ENCODE measurements at regions not wholly inside any gene's neighbourhood (a gene's known extent, or its start where the extent isn't known, plus 50 kb on each side); places are given as distances from the start of the nearest gene placed in this dataset.

DNA sequence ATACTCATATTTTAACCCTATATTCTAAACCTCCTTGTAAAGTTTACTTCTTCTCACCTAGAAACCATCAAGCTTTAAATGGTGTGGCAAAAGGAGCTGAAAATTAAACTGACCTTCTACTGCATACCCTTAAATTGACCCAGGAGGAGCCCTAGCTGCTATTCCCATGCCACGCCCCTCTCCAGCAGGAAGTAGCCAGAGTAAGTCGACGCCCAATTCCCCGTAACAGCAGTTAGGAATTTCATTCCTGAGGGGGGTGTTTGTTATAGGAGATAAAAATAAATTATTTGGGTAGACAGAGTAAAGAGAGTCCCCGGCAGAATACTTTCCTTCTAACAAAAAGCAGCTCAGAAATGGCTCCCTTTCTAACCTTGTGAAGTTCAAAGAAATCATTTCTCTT is 111.8 kb upstream of the FAM174A start:
- TF ChIP-seq, protein P1, sequence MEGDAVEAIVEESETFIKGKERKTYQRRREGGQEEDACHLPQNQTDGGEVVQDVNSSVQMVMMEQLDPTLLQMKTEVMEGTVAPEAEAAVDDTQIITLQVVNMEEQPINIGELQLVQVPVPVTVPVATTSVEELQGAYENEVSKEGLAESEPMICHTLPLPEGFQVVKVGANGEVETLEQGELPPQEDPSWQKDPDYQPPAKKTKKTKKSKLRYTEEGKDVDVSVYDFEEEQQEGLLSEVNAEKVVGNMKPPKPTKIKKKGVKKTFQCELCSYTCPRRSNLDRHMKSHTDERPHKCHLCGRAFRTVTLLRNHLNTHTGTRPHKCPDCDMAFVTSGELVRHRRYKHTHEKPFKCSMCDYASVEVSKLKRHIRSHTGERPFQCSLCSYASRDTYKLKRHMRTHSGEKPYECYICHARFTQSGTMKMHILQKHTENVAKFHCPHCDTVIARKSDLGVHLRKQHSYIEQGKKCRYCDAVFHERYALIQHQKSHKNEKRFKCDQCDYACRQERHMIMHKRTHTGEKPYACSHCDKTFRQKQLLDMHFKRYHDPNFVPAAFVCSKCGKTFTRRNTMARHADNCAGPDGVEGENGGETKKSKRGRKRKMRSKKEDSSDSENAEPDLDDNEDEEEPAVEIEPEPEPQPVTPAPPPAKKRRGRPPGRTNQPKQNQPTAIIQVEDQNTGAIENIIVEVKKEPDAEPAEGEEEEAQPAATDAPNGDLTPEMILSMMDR (IDR thresholded peaks at IDR 0.05), result no peak

DNA sequence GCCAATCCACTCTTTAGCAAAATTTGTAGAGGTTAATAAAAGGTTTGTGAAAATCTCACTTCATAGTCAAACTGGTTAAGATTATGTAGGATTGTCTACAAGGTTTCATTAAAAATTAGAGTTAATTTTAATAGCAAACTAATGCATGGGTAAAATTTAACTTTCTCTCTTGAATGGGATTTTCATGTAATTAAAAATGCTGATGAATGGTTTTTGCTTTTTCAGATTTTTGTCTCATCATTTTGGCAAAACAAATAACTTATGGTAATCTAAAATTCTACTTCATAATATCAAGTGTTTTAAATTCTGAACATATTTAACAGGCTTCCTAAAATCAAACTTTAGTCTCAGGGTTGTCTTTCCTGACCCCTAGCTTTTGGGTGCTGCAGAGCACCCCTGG is 113.8 kb upstream of the FAM174A start:
- TF ChIP-seq, protein P1 (IDR thresholded peaks at IDR 0.05), result no peak

DNA sequence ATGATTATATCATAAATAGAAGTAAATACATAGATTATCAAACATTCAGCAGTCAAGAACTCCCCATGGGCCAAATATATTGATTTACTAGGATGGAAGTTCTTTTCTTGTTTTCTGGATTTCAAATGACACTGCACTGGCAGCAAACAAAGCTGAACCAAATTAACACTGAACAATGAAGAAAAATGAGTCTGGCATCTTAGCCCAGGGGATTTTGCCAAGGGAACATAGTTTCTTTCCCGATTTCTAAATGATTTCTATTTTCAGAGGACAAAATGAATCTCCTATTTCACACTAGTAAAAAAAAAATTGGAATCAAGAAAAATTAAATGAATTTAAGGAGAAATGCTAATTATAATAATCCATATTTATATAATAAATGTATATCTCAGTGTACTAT is 116.9 kb upstream of the FAM174A start:
- TF ChIP-seq, protein P1 (IDR thresholded peaks at IDR 0.05), result no peak

DNA sequence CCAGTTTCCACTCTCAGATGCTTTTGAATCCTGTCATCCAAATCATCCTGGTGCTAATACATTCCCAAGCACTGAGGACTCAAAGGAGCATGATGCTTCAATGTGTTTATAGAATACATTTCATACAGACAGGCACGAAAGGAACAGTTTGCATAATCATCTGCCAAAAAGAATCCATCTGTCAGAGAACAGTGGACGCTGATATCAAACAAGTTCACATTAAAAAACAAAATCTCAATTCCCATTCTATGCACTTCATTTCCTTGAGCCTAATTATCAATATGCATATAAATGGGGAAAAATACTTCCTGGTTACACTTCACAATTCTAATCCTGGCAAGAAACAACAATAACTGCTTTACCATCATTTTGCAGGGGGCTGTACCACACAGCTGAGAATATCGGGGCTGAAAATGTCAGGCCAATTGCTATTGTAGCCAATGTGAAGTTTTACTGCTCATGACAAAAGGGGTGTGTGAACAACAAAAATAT is 125.5 kb upstream of the FAM174A start:
- TF ChIP-seq, protein P1 (IDR thresholded peaks at IDR 0.05), result no peak

DNA sequence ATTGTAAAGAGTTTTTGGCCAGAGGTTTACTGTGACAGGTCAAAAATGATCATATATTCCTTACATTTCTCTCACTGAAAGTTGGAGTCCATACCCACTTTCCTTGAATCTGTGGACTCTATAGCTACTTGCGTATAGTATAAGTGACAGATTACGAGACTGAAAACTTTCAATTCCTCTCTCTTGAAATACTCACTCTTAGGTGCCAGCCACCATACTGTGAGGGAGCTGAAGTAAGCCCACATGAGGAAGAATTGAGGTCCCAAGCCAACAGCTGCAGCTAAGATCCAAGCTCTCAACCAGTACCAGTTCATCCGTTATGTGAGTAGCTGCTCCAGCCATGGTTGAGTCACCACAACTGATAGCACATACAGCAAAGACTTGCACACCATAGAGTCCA is 128.1 kb upstream of the FAM174A start:
- TF ChIP-seq, protein P1 (IDR thresholded peaks at IDR 0.05), result no peak

DNA sequence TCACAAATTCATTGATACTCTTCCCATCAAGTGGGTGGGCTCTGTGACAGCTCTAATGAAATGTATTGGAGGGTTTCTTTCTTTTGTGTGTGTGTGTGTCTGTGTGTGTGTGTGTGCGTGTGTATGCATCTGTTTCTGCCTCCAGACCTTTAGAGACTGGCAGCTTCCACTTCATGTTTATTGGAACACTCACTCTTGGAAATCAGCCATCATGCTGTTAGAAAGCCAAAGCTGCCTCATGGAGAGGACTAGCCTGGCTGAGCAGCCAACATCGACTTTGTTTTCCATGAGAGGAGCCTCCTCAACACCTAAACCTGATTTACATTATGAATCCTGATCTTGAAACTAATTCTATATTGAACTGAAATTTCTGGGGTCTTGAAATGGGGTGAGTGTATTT is 128.5 kb upstream of the FAM174A start:
- TF ChIP-seq, protein P1 (IDR thresholded peaks at IDR 0.05), result no peak

DNA sequence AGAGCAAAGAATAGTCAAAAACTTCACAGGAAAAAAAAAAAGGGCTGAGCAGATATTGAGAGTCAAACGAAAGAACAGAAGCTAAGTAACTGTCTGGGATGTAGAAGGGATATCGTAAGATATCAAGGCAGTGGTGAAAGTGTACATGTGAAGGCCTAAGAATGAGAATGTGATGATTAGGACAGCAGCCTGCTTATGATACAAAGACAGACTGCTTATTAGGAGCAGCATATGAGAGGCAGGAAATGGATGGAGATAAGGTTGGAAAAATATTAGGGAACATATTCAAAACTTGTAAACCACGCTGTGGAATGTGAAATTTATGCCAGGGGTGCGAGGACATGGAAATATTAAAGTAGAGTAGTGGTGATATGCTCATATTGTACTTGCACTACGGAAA is 133.1 kb upstream of the FAM174A start:
- TF ChIP-seq, protein P1 (IDR thresholded peaks at IDR 0.05), result no peak

DNA sequence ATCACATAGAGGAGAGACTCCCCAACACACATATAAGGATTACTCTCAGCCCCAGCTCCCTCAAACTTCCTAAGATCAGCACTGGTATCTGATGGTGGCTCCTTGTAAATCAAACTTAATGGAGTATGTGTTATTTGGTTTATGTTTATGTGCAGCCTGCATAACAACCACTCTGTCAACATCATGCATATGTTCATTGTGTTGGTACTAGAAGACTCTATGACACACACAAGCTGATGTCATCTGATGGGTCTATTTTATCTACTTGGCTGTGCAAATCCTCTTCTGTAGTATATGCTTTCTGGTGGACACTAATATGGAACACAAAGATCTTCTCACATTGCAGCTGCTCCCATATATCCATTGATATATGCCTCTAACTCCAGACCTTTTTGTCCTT is 134.0 kb upstream of the FAM174A start:
- TF ChIP-seq, protein P1 (IDR thresholded peaks at IDR 0.05), result no peak
